COLO668 (cell line): ENCODE measurements at regions not wholly inside any gene's neighbourhood (a gene's known extent, or its start where the extent isn't known, plus 50 kb on each side); places are given as distances from the start of the nearest gene placed in this dataset.
"Not testable (repeated sequence)": the region's sequence is repeated elsewhere in the genome, so short reads cannot be mapped to it uniquely, and the experiment has no call there.

Experiments
- DNase-seq: peaks from one replicate; lab custom pipeline; 2025; ENCODE audit not compliant: unreplicated experiment; lab: John Stamatoyannopoulos, UW

DNA sequence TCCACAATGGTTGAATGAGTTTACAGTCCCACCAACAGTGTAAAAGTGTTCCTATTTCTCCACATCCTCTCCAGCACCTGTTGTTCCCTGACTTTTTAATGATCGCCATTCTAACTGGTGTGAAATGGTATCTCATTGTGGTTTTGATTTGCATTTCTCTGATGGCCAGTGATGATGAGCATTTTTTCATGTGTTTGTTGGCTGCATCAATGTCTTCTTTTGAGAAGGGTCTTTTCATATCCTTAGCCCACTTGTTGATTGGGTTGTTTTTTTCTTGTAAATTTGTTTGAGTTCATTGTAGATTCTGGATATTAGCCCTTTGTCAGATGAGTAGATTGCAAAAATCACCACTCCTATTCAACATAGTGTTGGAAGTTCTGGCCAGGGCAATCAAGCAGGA lies 287.6 kb upstream of the RASGRP1 start:
- not testable (repeated sequence) for DNase-seq

DNA sequence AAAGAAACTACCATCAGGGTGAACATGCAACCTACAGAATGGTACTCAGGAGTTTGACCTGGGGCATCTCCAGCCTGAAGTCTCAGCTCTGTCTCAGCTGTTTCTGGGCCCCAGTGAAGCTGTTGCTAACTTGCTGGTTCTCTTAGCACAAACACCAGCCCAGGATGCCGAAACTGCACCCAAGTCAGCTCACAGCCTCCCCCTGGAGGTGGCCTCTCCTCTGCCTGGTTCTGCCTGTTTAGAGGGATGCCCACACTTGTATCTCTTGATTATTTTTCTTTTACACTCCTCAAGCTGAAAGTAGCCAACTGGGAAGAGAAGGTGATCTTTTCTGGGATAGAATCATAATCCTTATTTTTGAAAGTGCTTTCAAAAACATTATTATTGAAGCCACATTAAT lies 289.0 kb upstream of the RASGRP1 start:
- no peak for DNase-seq

DNA sequence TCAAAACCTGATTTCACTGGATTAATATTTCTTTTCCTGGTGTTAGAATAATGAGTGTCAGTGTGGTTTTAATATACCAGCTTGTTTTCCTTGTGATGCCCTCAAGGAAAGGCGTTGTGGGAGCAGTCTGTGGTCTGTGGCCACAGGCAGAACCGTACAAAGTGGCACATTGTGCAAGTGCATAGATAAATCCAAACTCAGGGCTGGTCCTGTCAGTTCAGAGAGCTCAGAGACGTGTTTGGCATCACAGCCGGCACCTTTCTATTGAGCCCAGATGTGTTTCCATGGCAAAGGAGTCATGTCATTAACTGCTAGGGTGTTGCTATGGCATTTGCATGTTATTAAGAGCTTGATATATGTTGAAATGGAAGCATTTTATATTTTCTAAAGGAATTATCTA lies 289.9 kb upstream of the RASGRP1 start:
- DNase-seq, result no peak

DNA sequence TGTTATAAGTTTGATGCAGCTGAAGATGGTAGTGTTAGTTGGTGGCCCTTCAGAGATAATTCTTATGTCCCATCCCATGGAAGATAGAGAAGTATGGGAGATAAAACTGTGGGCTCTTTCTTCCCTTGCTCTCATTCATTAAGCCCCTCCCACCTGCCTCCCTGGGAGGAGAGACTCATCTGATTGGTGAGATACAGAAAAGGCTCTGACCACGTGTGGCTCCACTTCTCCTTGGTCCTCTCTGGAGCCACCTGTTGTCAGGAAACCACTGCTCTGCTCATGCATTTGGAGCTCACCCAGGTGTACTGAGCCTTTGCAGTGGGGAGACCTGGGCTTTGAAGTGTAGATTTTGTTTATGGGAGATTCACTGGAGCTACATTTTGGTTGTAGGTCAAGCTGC lies 293.2 kb upstream of the RASGRP1 start:
- DNase-seq, result no peak

DNA sequence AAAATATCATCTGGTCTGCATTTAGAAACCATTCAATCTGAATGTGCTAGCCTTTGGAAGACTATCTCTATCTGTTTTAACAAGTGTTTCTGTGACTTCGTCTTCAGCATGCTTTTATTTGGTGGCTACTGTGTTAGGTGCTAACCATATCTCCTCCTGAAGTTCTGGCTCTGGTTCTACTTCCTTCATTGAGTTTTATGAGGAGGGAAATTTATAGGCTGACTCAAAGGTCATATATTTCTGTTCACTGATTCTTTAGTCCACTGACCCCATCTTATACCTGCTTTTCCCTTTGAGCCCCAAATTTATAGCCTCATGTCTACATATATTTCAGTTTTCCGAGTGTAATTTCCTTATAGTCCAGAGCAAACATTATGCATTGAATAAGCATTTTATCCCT lies 295.0 kb upstream of the RASGRP1 start:
- no peak for DNase-seq

DNA sequence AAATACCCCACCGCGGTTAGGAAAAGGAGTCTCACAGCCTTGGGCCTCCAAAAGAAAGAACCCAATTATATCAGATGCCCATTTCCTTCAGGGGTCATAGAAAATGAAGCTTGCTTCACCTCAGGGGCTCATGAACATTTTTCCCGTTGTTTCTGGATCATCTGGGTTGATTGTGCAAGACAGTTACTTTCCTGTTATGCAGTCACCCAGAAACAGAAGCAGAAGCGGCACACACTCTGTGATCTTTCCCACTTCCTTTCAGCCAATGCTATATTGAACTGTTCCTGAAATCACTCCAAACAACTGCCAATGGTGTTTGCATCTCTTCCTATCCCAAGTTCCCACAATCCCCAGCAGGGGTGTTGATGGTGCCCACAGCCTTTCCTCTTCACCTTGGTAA lies 295.6 kb upstream of the RASGRP1 start:
- DNase-seq, result no peak

DNA sequence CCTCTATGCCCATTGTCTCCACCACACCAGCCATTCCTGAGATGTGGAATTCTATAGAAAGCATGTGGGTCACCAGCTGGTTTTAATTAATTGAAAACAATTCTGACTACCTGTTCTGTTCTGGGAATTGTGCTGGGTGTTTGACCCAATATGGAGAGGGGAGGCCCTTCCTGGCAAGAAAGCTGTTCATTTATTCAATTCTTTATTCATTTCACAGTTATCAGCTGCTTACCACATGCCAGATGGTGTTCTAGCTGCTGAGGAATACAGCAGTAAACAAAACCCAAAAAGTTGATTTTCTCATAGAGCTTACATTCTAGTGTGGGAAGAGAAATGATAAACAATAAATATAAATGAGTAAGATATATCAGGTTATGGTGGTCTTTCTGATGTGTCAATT lies 296.1 kb upstream of the RASGRP1 start:
- DNase-seq, result no peak

DNA sequence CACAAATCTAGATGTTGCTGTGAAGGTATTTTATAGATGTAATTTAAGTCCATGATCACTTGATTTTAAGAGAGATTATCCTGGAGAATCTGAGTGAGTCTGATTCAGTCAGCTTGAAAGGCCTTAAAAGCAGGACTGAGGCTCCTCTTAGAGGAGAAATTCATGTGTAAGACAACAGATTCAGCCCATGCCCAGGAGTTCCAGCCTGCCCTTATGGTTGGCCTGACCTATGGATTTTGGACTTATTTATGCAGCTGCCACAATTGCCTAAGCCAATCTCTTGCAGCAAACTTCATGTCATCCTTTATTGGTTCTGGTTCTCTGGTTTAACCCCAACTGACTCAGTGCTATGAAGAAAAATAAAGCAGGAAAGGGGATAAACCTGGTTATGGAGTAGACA lies 296.5 kb upstream of the RASGRP1 start:
- DNase-seq, result no peak

DNA sequence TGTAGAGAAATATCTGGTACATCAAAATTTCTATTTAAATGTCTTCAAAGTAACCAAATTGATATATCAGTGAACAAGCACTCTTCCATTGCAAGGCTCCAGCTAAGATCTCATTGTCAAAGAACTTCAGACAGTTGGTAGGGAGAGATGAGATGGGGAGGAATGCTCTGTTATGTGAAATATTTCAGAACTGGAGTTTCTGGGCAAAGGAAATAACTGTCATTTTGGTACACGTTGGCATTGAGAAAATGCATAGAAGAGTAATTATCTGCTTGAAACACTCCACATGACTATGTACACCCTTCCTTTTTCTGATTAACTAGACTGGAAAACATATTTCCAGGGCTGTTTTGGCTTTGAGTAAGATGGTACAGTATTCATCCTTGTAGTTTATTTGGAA lies 297.5 kb upstream of the RASGRP1 start:
- DNase-seq, result no peak

DNA sequence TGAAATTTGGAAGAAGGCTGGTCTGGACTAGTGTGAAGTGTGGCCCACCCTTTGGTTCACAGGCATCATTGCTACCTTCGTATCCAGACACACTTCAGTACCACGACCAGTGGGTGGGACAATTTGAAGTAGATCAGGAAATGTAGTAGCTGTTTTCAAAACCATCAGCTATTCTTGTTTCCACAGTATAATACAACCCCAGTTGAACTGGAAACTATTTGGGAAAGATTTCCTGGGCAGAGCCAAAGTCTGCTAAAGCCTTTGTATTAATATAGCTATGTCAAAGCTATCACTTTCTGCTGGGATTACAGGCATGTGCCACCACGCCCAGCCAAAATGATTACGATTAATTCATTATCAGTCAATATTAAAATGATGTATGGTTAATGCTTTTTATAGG lies 298.8 kb upstream of the RASGRP1 start:
- no peak for DNase-seq

DNA sequence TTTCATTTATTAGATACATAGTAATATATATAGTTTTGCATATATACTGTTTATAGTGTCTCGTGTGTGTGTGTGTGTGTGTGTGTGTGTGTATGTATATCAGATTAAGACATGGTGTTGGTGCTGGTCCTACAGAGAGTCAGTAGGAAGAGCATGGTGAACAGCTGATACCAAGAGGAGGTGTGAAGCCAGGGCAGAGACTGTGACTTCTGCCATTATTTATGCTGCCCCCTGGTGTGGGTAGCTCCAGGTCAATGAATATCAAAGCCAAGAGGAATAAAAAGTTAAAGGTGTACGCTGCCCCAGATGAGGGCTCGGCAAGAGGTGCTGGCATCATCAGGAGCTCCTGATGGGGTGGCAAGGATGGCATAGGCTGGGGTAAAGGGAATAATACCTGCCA lies 299.5 kb upstream of the RASGRP1 start:
- DNase-seq, result no peak

DNA sequence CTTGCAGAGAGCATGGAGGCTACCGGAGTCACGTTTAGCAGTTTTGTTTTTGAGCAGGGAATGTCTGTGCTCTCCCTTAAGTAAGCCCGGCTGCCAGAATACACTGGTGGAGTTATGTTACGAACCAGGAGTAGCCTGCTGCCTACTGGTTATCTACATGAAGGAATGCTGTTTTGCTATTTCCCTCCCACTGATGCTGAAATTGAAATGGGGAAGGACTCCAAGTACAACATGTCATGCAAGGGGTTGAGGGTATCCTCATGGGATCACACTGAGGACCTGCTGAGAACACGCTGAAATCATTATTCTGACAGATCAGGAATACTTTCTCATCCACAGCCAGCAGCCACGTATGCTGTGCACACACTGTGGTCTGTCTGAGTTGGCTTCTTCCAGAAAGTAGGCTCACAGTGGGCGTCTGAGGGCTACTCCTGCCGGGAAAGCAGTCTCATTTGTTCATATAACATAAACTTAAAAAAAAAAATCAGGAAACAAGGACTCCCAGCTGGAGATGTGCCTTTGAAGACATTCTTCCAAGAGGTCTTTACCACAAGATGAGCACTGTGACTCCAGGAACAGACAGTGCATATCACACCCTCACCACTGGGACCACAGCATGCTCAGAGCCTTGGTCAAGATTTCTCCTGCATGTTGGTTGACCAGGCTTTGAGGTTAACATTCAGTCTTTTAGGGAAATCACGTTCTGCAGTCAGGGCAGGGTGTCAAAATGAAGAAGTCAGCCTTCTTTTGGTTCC lies 300.4 kb upstream of the RASGRP1 start:
- DNase-seq, result no peak

DNA sequence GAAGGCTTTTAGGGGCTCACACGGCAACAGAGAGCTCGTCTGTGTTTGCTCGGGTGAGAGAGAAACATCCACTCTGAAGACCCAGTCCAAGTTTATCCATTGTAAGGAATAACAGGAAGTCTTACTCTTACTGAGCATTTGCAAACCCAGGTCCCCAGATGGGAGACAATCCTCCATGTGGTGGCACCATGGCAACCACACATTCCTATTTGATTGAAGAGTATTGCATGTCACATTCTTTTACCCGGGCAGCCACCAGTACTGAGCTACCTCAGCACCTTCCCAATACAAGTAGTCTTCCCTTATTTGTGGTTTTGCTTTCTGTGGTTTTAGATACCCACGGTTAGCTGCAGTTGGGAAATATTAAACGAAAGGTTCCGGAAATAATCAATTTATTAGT lies 302.9 kb upstream of the RASGRP1 start:
- no peak for DNase-seq

DNA sequence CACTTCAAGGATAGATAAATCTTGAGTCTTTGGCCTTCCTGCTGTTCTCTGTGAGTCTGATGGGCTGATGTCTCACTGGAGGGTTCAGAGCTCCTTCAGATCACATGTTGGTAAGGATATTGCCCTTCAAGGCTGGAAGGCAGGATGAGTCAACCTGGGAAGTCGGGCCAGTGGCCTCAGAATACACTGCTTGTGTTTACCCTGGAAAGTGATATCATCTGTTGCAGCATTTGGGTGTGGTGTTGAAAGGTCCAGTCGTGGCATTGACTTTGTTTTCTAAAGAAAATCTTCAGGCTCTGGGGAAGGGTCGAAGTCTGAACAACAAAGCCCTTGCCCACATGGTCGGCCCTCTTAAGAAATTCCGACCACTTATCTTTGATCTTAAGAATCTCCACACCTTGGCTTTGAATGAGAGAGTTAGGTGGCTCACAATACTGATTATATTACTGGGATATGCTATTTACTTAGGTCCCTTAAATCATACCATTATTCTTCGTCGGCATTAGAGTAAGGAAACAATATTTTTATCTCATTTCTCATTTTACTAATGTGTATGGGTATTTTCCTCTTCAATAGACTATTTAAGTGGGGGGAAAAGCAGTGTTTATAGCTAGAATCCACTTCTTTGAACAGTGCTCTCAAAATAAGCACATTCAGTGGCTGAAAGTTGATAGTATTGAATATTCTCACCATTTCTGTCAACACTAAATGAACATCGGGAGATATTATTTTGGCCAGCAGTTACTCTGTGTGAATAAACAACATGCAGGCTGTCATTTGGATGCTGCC lies 303.9 kb upstream of the RASGRP1 start:
- no peak for DNase-seq

DNA sequence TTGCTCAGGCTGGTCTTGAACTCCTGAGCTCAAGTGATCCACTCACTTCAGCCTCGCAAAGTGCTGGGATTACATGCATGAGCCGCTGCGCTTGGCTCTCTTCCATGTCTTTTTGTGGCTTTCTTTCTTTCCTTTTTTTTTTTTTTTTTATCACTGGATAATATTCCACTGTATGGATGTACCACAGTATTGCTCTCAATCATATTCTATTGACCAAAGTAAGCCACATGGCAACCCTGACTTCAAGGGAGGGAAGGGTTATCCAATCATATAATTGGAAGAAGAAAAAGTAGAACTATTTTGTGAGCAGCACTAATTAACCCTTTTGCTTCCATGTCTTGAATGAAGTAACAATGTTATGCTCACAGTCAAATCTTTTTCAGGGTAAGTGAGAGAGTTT lies 307.0 kb upstream of the RASGRP1 start:
- no peak for DNase-seq

DNA sequence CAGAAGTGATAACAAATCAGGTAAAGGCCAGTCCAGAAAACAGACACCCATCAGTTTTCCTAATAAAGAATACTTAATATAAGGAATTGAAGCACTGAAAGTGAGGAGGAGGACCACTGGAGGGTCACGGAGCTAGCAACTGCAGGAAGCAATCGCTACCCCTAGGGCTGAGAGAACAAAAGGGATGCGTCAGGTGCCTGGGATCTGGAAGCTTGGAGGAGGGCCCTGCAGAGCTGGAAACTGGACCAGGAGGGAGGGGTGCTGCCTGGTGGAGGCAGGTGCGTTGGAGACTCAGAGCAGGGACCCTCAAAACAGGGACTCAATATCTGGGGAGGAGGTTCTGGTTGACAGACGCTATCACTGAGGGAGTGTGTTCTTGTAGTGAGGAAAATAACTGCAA lies 308.1 kb upstream of the RASGRP1 start:
- DNase-seq, result no peak

DNA sequence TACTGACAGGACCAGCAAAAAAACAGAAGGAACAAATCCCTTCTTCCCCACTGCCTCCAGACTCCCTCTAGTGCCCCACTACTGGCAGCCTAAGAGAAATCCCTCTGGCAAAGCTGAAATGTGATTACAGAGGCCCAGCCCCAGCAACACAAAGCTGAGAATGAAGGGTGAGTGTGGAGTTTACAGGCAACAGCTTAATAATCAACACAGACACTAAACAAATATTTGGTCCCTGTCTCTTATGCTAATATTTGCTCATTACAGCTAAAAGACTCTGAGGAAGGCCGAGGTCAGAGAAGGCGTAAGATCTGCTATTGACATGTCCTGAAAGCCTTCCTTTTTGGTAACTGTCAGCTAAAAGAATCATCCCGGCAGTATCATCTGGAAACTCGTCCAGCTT lies 308.5 kb upstream of the RASGRP1 start:
- DNase-seq, result no peak

DNA sequence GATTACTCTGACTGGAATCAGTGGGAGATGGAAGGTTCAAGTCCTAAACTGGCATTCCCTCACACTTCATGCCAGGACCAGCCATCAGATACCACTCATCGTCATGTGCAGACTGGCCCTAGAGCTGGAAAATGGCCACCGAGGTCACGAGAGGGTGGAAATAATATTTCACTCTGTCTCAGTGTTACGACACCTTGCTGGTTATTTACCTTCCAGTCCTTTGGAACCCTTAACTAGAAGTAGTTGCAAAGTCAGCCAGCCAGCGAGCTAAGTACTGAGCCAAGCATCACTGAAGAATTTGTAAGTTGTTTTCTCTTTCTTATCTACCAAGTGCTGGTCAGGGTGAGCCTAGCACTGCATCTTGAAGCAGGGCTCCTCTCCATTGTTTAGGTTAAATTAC lies 309.9 kb upstream of the RASGRP1 start:
- no peak for DNase-seq

DNA sequence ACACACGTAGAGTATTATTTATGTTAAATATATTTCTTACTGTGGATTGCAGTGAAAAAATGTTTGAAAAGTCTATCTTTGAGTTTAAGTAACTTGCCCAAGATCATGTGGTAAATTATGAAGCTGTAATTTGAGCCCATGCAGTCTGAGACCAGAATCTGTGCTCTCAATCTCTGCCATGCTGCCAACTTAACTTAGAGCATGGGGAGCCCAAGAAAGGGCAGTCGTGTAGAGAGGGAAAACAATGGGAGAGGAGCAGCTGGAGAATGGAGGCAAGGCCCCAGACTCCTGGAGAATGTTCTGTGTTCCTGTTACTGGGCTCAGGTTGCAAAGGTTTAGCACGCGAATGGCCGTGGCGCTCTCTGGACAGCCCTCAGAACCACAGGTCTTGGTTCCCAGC lies 311.6 kb upstream of the RASGRP1 start:
- DNase-seq, result no peak

DNA sequence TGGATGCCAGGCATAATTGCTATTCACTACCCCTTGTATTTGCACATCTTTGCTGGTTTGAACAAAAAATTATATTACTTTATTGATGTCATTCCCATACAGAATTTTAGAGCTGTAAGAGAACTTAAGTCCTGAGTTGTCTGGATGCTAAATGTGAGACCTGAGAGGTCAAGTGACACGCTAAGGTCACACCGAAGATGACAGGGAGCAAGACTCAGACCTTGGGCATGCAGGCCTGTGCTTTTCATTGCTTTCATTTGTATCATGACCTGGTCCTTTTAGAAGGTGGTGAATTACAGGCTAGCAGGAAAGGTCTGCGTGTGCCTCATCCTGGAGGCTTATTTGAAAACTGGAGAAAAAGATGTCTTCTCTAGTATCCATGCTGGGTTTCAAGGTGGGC lies 312.0 kb upstream of the RASGRP1 start:
- no peak for DNase-seq

DNA sequence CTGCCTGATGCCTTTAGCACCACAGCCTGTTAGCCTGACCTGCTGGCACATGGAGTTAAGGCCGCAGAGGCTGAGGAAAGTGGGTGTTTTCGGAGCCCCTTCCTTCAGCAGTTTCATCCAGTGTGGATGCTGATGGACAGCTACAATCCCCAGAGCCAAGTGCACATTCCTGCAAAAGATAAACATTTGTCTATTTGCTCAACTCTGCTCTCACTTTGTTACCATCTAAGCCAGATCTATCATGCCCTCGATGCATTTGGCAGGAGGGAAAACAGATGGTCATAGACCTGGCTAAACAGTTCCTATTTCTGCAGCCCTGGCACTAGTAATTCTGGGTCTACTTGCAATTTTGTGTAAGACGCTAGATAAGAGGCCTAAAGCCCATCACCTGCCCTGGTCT lies 312.9 kb upstream of the RASGRP1 start:
- no peak for DNase-seq

DNA sequence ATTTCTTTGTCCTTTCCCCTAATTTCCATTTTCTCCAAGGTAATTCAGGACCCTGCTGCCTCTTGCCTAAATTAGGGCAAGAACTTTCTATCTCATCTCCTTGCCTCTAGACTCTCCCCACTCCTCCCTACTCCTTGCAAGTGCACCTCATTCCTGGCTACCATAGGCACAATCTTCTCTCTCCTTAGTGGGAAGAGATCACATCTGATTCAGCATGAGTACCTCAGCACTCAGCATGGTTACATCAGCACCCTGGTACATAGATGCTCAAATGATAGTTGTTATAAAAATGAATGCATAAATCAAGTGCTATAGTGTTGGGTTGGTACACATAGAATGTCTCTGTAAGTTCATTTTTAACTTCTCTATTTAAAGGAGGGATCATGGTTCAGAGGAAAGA lies 313.4 kb upstream of the RASGRP1 start:
- no peak for DNase-seq

DNA sequence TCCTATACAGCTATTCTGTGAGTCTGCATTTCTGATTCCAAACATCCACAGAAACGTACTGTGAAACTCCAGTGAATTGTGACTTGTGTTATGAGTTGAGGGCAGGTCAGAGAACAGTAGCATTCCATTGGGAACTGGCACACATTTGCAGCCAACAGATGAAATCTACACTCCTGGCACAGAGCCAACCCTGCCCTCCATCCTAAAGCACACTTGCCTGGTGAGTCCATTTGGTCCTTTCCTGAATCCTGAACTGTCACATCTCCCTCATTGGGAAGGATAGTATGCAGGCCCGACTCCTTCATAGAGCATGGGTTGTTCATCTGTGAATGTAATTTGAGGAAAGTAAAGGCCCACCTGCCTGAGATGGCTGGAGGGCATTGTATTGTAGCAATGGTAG lies 314.3 kb upstream of the RASGRP1 start:
- DNase-seq, result peak; percentile 16
